NCI-H2107 treated with DMSO at 0.1 percent for 48 hours (cell line): ENCODE measurements at regions not wholly inside any gene's neighbourhood (a gene's known extent, or its start where the extent isn't known, plus 50 kb on each side); places are given as distances from the start of the nearest gene placed in this dataset.
"Not testable (repeated sequence)": the region's sequence is repeated elsewhere in the genome, so short reads cannot be mapped to it uniquely, and the experiment has no call there.

Experiments used
- DNase-seq: peaks from one replicate; lab custom pipeline; 2025; ENCODE audit not compliant: unreplicated experiment; lab: John Stamatoyannopoulos, UW

GRCh38 chr12:114506651-114507050, 100.7 kb upstream of the TBX5 start:
- DNase-seq, result no peak

GRCh38 chr12:114504311-114504710, 98.4 kb upstream of the TBX5 start:
- no peak for DNase-seq

GRCh38 chr12:114501474-114501807, 95.5 kb upstream of the TBX5 start:
- DNase-seq, result no peak

GRCh38 chr12:114500775-114501473, 95.0 kb upstream of the TBX5 start:
- no peak for DNase-seq

- no peak for DNase-seq
Measured at GRCh38 chr12:114500131-114500530, 94.2 kb upstream of the TBX5 start.

- DNase-seq, result no peak
Measured at GRCh38 chr12:114499338-114499737, 93.4 kb upstream of the TBX5 start.

- DNase-seq, result no peak
Measured at GRCh38 chr12:114491916-114492315, 86.0 kb upstream of the TBX5 start.

- not testable (repeated sequence) for DNase-seq
Measured at GRCh38 chr12:114484822-114485459, 79.0 kb upstream of the TBX5 start.

- no peak for DNase-seq
Measured at GRCh38 chr12:114483996-114484395, 78.1 kb upstream of the TBX5 start.

GRCh38 chr12:114481200-114481535, 75.2 kb upstream of the TBX5 start:
- no peak for DNase-seq

- no peak for DNase-seq
Measured at GRCh38 chr12:114480337-114481199, 74.6 kb upstream of the TBX5 start.

GRCh38 chr12:114479831-114480230, 73.9 kb upstream of the TBX5 start:
- DNase-seq, result no peak

GRCh38 chr12:114478865-114479264, 72.9 kb upstream of the TBX5 start:
- DNase-seq, result no peak

GRCh38 chr12:114477989-114478395, 72.0 kb upstream of the TBX5 start:
- no peak for DNase-seq

- no peak for DNase-seq
Measured at GRCh38 chr12:114476159-114476558, 70.2 kb upstream of the TBX5 start.

GRCh38 chr12:114473717-114474116, 67.8 kb upstream of the TBX5 start:
- DNase-seq, result no peak

GRCh38 chr12:114473018-114473417, 67.1 kb upstream of the TBX5 start:
- DNase-seq, result no peak

GRCh38 chr12:114457620-114458019, 51.7 kb upstream of the TBX5 start:
- DNase-seq, result no peak
